Right renal pelvis (tissue), 4 donors: ENCODE measurements at regions not wholly inside any gene's neighbourhood (a gene's known extent, or its start where the extent isn't known, plus 50 kb on each side); places are given as distances from the start of the nearest gene placed in this dataset.
A peak's percentile ranks its signal among the peaks of the same experiment; 100 is the strongest.

ENCODE experiments used
- DNase-seq, 4 donors: peaks; one replicate each; pipeline ENCODE4 v3.0.0-alpha.2; 2013; ENCODE audit warnings: low read depth in 4 of 4, low spot score in 3 of 4, missing footprints in 1 of 4

- DNase-seq, result no peak
Observed at GRCh38 chr5:103434057-103434456, 128.5 kb downstream of the NUDT12 start.

GRCh38 chr5:103433211-103433610 is 129.4 kb downstream of the NUDT12 start:
- DNase-seq, result no peak

GRCh38 chr5:103428923-103429322 is 133.7 kb downstream of the NUDT12 start:
- no peak for DNase-seq

- DNase-seq, result peak in 1 of 4 donors; percentile 28
Observed at GRCh38 chr5:103428411-103428871, 134.1 kb downstream of the NUDT12 start.

GRCh38 chr5:103427326-103427725 is 135.3 kb downstream of the NUDT12 start:
- no peak for DNase-seq

GRCh38 chr5:103425686-103426454 is 136.7 kb downstream of the NUDT12 start:
- no peak for DNase-seq

GRCh38 chr5:103424453-103425205 is 138.0 kb downstream of the NUDT12 start:
- DNase-seq, result no peak

- DNase-seq, result no peak
Observed at GRCh38 chr5:103424026-103424425, 138.6 kb downstream of the NUDT12 start.

- DNase-seq, result no peak
Observed at GRCh38 chr5:103422756-103423155, 139.8 kb downstream of the NUDT12 start.

GRCh38 chr5:103414604-103415003 is 148.0 kb downstream of the NUDT12 start:
- no peak for DNase-seq

GRCh38 chr5:103411711-103412110 is 150.9 kb downstream of the NUDT12 start:
- no peak for DNase-seq

GRCh38 chr5:103410172-103410571 is 151.6 kb downstream of the MACIR start:
- no peak for DNase-seq

- DNase-seq, result no peak
Observed at GRCh38 chr5:103409013-103409670, 150.6 kb downstream of the MACIR start.

GRCh38 chr5:103408408-103408807 is 149.8 kb downstream of the MACIR start:
- no peak for DNase-seq

- no peak for DNase-seq
Observed at GRCh38 chr5:103407402-103407801, 148.8 kb downstream of the MACIR start.

GRCh38 chr5:103404483-103404882 is 145.9 kb downstream of the MACIR start:
- DNase-seq, result no peak

- no peak for DNase-seq
Observed at GRCh38 chr5:103402851-103403250, 144.3 kb downstream of the MACIR start.

GRCh38 chr5:103397739-103398581 is 139.4 kb downstream of the MACIR start:
- no peak for DNase-seq

- DNase-seq, result no peak
Observed at GRCh38 chr5:103394676-103395075, 136.1 kb downstream of the MACIR start.

GRCh38 chr5:103393101-103393754 is 134.7 kb downstream of the MACIR start:
- peak in 1 of 4 donors; percentile 28 for DNase-seq
